GM23338 (cell line): ENCODE measurements at regions not wholly inside any gene's neighbourhood (a gene's known extent, or its start where the extent isn't known, plus 50 kb on each side); places are given as distances from the start of the nearest gene placed in this dataset.

Experiments used
- EZH2 ChIP-seq: fragments of 200-600 bp; sonication (generic); IDR thresholded peaks from one replicate; pipeline ENCODE4 v1.8.0; 2017; ENCODE audit warnings: antibody characterized with exemption, mild to moderate bottlenecking, low read depth; ENCODE audit not compliant: unreplicated experiment
- EZH2phosphoT487 ChIP-seq: fragments of 200-600 bp; sonication (generic); IDR thresholded peaks from one replicate; pipeline ENCODE4 v1.8.1; 2018; ENCODE audit warnings: antibody characterized with exemption; ENCODE audit not compliant: unreplicated experiment
- JUNB ChIP-seq: IDR thresholded peaks from one replicate; pipeline ENCODE4 v1.6.1; 2016; ENCODE audit warnings: antibody characterized with exemption; ENCODE audit not compliant: unreplicated experiment
- NANOG ChIP-seq: IDR thresholded peaks from 2 replicates; pipeline ENCODE4 v1.6.1; 2016; ENCODE audit warnings: antibody characterized with exemption, borderline replicate concordance
- POLR2AphosphoS5 ChIP-seq: IDR thresholded peaks from 2 replicates; pipeline ENCODE4 v1.6.1; 2016; ENCODE audit warnings: antibody characterized with exemption, low read depth
- STAT1 ChIP-seq: IDR thresholded peaks from one replicate; pipeline ENCODE4 v1.6.1; 2016; ENCODE audit warnings: antibody characterized with exemption; ENCODE audit not compliant: unreplicated experiment
- ZNF331 ChIP-seq: fragments of 250-450 bp; sonication (Bioruptor Pico); IDR thresholded peaks from 2 replicates; pipeline ENCODE4 v1.5.0; 2020; ENCODE audit warnings: low read depth, mild to moderate bottlenecking, moderate library complexity
- TF ChIP-seq, protein P1 (sequence below), 2 experiments: fragments of 200-600 bp in 1 of 2; sonication (generic) in 1 of 2; conservative IDR thresholded peaks; 2 replicates each; pipeline versions ENCODE4 v1.5.1 to v1.6.1; 2016 to 2017; ENCODE audit warnings: antibody characterized with exemption in 2 of 2, low read depth in 2 of 2, mild to moderate bottlenecking in 2 of 2, moderate library complexity in 1 of 2
- TF ChIP-seq, protein P2 (sequence below): IDR thresholded peaks from one replicate; pipeline ENCODE4 v1.6.1; 2018; ENCODE audit warnings: antibody characterized with exemption; ENCODE audit not compliant: unreplicated experiment

DNA sequence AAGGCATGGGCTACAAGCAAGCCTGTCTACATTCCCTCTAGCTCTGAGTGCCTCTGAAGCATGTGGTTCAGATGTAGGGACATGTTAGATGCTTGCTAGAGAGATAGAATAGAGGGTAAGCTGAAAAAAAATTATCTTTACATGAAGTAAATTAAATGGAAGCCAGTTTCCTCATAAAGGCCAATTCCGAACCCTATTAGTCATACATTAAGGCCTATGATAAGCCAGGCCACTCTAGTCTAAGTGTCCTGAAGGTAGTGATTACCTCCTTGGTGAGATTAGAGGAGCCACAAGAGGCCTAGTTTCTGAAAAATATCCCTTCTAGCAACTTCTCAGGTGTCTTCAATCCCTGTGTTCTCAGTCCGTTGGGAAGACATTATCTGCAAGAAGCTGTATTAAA is 72.4 kb upstream of the NPAS2 start:
- TF ChIP-seq, protein P1, sequence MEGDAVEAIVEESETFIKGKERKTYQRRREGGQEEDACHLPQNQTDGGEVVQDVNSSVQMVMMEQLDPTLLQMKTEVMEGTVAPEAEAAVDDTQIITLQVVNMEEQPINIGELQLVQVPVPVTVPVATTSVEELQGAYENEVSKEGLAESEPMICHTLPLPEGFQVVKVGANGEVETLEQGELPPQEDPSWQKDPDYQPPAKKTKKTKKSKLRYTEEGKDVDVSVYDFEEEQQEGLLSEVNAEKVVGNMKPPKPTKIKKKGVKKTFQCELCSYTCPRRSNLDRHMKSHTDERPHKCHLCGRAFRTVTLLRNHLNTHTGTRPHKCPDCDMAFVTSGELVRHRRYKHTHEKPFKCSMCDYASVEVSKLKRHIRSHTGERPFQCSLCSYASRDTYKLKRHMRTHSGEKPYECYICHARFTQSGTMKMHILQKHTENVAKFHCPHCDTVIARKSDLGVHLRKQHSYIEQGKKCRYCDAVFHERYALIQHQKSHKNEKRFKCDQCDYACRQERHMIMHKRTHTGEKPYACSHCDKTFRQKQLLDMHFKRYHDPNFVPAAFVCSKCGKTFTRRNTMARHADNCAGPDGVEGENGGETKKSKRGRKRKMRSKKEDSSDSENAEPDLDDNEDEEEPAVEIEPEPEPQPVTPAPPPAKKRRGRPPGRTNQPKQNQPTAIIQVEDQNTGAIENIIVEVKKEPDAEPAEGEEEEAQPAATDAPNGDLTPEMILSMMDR (conservative IDR thresholded peaks at IDR 0.05; ENCODE audit: low read depth in 2 of 2), result no peak
- TF ChIP-seq EZH2, result no peak
- TF ChIP-seq, protein P2, sequence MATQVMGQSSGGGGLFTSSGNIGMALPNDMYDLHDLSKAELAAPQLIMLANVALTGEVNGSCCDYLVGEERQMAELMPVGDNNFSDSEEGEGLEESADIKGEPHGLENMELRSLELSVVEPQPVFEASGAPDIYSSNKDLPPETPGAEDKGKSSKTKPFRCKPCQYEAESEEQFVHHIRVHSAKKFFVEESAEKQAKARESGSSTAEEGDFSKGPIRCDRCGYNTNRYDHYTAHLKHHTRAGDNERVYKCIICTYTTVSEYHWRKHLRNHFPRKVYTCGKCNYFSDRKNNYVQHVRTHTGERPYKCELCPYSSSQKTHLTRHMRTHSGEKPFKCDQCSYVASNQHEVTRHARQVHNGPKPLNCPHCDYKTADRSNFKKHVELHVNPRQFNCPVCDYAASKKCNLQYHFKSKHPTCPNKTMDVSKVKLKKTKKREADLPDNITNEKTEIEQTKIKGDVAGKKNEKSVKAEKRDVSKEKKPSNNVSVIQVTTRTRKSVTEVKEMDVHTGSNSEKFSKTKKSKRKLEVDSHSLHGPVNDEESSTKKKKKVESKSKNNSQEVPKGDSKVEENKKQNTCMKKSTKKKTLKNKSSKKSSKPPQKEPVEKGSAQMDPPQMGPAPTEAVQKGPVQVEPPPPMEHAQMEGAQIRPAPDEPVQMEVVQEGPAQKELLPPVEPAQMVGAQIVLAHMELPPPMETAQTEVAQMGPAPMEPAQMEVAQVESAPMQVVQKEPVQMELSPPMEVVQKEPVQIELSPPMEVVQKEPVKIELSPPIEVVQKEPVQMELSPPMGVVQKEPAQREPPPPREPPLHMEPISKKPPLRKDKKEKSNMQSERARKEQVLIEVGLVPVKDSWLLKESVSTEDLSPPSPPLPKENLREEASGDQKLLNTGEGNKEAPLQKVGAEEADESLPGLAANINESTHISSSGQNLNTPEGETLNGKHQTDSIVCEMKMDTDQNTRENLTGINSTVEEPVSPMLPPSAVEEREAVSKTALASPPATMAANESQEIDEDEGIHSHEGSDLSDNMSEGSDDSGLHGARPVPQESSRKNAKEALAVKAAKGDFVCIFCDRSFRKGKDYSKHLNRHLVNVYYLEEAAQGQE, result no peak
- no peak for TF ChIP-seq POLR2AphosphoS5
- no peak for TF ChIP-seq STAT1
- no peak for TF ChIP-seq JUNB
- no peak for TF ChIP-seq EZH2phosphoT487
- no peak for TF ChIP-seq ZNF331 (CRISPR knock-in tag)
- no peak for TF ChIP-seq NANOG
